Suppressor macrophage treated with lipopolysaccharide for 1 hour (primary cell): ENCODE measurements at regions not wholly inside any gene's neighbourhood (a gene's known extent, or its start where the extent isn't known, plus 50 kb on each side); places are given as distances from the start of the nearest gene placed in this dataset.

ENCODE experiments used
- DNase-seq, 3 donors: peaks; one replicate each; pipeline ENCODE4 v3.0.0-alpha.2; 2020 to 2022

DNA sequence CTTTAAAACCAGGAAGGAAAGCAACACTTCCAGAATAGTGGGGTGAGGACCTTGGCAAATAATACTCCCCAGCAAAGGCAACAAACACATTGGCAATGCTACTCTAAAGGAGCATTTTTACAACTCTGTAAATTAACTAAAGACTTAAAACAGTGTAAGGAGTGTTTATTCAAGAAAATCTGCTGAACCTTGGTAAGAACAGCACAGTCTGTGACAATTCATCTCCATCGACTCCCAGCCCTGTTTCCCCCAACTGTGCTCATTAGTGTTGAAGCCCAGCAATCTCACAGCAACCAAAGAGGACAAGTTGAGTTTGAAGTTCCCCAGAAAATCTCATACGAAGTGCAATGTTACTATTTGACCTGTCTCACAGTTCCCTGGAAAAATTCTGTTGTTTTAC, 884.9 kb downstream of the C6orf118 start:
- no peak for DNase-seq

GRCh38 chr6:164419099-164419498, 890.3 kb downstream of the C6orf118 start:
- DNase-seq: no peak

- no peak for DNase-seq
Observed at GRCh38 chr6:164418262-164418588, 891.2 kb downstream of the C6orf118 start.

DNA sequence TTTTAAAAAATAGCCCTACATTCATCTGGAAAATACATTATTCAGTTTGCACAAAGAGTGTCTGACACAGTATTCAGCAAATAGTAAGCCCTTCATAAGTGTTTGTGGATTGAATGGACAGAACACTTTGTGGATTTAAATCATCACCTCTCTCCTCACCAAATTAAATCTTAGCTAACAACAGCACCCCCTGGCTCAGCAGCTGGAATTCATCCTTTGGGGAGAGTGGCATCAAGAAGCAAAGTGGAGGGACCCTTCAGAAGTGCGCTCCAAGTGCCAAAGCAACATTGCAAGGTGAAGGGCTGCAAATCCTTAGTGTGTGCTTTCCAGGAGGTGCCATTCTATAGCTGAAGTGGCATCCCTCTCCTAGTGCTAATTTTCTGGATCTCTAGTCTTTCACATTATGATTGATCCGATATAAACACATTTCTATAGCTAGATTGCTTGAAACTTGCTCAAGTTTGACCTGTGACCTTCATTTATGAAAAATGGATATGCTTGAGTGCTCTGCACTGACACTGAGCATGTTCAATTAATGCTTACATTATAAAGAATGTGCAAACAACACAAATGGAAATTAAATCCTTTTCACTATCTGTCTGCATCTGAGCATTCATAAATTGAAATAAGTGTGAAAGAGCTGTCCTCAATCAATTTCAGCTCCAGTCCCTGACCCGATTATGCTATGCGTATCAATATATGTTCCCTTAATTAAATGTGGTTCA, 891.7 kb downstream of the C6orf118 start:
- DNase-seq: no peak

GRCh38 chr6:164415832-164416563, 893.4 kb downstream of the C6orf118 start:
- DNase-seq: no peak

DNA sequence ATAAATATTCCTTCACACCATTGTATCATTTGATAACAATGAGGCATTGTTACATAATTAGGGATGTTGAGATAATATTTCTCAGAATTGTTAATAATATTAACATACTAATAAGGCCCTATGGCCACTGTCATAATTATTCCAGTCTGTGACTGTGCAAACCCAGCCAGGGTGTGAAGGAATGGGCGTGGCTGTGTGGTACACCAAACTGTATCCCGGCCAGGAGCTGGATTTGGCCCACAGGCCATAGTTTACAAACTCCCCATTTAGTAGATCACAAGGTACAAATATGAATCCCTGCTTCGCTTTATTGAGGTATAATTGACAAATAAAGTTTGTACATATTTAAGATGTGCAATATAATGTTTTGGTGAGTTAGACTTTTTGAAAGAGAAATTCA, 894.7 kb downstream of the C6orf118 start:
- no peak for DNase-seq

DNA sequence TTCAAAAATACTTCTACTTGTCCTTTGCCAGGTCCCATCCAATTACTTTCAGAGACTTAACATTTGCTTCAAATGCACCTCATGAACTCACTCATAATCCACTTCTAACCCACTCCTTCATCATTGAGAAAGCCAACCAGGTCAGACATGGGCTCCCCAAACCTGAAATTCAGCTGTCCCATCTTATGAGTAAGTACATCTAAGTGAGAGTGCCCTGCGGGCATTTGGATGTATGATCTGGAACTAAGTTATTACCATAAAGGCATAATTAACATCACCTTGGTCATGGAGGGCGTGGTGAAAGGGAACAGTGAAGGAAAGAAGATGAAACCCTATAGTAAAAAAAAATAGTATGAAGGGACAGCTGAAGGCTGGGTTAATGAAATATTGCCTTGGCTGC, 896.8 kb downstream of the C6orf118 start:
- DNase-seq: no peak

DNA sequence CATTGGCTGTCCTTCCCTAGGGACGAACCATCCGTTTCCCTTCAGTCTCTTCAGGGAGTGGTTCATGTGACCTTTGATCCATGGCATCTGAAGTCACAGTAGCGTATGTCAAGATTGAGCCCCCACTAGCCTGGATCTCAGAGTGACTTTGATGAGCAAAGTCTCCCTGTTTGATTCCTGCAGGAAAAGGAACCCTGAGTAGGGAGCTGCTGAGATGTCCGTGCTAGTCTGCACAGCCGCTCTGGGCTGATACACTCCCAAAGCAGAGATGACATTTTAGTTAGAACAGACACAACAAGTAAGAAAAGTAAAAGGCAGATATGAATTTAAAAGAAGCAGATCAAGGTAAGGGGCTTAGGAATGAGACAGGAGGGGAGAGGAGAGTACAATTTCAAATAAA, 899.4 kb downstream of the C6orf118 start:
- DNase-seq: no peak

- DNase-seq: no peak
Observed at GRCh38 chr6:164409309-164410009, 899.9 kb downstream of the C6orf118 start.

GRCh38 chr6:164408868-164409267, 900.5 kb downstream of the C6orf118 start:
- DNase-seq: no peak

GRCh38 chr6:164404812-164405488, 904.5 kb downstream of the C6orf118 start:
- no peak for DNase-seq

DNA sequence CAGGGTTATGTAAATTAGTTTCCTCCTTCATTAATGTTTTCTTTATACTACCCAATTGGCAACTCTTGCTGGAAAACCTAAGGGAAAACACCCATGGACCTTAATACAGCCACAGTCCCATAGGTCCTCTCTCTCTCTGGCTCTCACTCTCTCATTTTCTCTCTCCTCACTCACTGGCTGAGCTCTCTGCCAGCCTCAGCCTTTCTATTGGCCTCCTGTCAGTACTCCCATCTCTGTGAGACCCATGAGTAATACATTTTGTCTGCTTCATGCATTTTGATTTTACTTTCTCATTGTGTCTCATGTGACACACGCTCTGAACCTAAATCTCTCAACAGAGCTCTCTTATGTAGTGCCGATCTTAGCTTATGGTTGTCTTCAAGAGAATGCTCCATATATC, 907.5 kb downstream of the C6orf118 start:
- DNase-seq: no peak

GRCh38 chr6:164398647-164399046, 910.8 kb downstream of the C6orf118 start:
- DNase-seq: no peak

- no peak for DNase-seq
Observed at GRCh38 chr6:164396071-164397047, 913.0 kb downstream of the C6orf118 start.

DNA sequence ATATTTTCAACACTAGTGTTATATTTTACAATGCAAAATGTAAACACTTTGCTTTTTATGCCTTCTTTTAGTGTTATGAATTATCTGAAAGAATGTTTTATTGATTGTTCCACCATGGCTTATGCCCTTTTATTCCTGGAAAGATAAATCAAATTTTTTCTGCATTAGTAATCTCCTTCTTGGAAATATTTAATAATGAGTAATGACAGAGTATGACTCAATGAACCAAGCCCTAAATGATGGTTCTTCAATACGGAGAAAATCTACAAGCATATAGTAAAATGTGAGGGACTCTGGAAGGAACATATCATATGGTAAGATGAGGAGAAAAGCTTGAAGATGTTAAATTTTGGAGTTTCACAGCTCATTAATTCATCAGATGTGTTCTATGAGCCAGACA, 929.6 kb downstream of the C6orf118 start:
- DNase-seq: no peak

GRCh38 chr6:164378330-164378729, 931.1 kb downstream of the C6orf118 start:
- no peak for DNase-seq

GRCh38 chr6:164377348-164377918, 932.0 kb downstream of the C6orf118 start:
- no peak for DNase-seq

- no peak for DNase-seq
Observed at GRCh38 chr6:164370773-164371172, 938.6 kb downstream of the C6orf118 start.

GRCh38 chr6:164359441-164359840, 944.9 kb downstream of the QKI start:
- no peak for DNase-seq

DNA sequence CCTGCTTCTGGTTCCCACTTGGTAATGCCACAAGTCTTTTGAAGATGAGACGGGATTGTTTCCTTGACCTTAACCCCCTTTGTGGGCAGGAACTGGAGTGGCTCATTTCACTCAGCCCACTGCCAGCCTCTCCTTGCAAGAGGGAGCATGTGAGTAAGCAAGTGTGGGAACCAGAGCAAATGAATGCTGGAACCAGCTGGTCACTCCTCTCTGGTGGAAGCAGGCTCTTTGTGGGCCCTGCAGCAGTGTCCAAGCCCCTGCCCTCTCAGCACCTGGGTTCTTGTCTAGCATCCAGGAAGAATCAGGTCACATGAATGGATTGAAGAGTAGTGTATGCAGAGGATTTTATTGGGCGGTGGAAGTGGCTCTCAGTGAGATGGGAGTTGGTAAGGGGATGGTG, 944.5 kb downstream of the QKI start:
- no peak for DNase-seq

GRCh38 chr6:164356814-164357213, 942.3 kb downstream of the QKI start:
- DNase-seq: no peak

DNA sequence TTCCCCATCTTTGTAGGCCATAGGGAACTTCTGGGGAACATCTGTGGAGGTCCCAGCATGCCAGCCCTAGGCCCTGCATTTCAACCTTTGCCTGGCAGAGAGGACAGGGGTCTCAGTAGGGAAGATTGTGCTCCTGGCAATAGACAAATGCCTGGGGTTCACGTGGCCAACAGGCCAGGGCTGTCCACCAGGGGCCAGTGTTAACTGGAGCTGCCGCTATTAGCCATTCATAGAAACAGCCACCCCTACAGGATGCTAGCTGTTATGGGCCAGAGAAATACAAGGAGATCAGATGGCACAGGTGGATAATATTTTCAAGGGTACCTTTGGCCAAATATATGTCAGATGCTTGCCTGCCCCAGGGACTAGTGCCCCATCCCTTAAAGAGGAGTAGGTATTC, 932.9 kb downstream of the QKI start:
- no peak for DNase-seq
